Upper lobe of left lung (tissue), 6 donors: ENCODE measurements at regions not wholly inside any gene's neighbourhood (a gene's known extent, or its start where the extent isn't known, plus 50 kb on each side); places are given as distances from the start of the nearest gene placed in this dataset.

ENCODE experiments used
- ATAC-seq, 2 donors: fragments of 200-7000 bp; cut with Tn5 transposase; one replicate each; pipeline ENCODE4 v1.9.1; 2022; ENCODE audit warnings: mild to moderate bottlenecking in 2 of 2, moderate library complexity in 2 of 2; ENCODE audit not compliant: low FRiP score in 2 of 2
- DNase-seq, 2 donors: peaks; one replicate each; pipeline ENCODE4 v3.0.0-alpha.2; 2019 to 2020
- H3K27ac ChIP-seq, 4 donors: fragments of 200-600 bp; sonication (generic); one replicate each; pipeline ENCODE4 v1.5.1; 2016 to 2019
- H3K27me3 ChIP-seq, 4 donors: fragments of 200-600 bp; sonication (generic); one replicate each; pipeline ENCODE4 v1.5.1; 2017 to 2019
- H3K36me3 ChIP-seq, 4 donors: fragments of 200-600 bp; sonication (generic); one replicate each; pipeline ENCODE4 v1.5.1; 2016 to 2019
- H3K4me1 ChIP-seq, 4 donors: fragments of 200-600 bp; sonication (generic); one replicate each; pipeline ENCODE4 v1.5.1; 2018 to 2019
- H3K4me3 ChIP-seq, 4 donors: fragments of 200-600 bp; sonication (generic); one replicate each; pipeline ENCODE4 v1.5.1; 2017 to 2019; ENCODE audit warnings: mild to moderate bottlenecking in 2 of 4, moderate library complexity in 1 of 4
- H3K9me3 ChIP-seq, 4 donors: fragments of 200-600 bp; sonication (generic); one replicate each; pipeline ENCODE4 v1.5.1; 2018 to 2019
- CTCF ChIP-seq, 6 experiments: fragments of 450-650 bp in 4 of 6; fragments of 200-600 bp in 2 of 6; sonication (generic) in 2 of 6; IDR thresholded peaks; one replicate each; pipeline ENCODE4 v1.5.1; 2016 to 2019; ENCODE audit warnings: antibody characterized with exemption in 6 of 6
- EP300 ChIP-seq, 4 donors: sonication (generic); formaldehyde crosslinking; IDR thresholded peaks; one replicate each; pipeline ENCODE4 v1.5.1; 2017; ENCODE audit warnings: antibody characterized with exemption in 4 of 4, control low read depth in 2 of 4
- POLR2A ChIP-seq, 4 donors: fragments of 450-650 bp; IDR thresholded peaks; one replicate each; pipeline ENCODE4 v1.5.1; 2016 to 2017; ENCODE audit warnings: antibody characterized with exemption in 4 of 4, mild to moderate bottlenecking in 2 of 4
- POLR2AphosphoS5 ChIP-seq, 2 donors: sonication (generic); formaldehyde crosslinking; IDR thresholded peaks; one replicate each; pipeline ENCODE4 v1.5.1; 2017; ENCODE audit warnings: antibody characterized with exemption in 2 of 2
- whole genome bisulfite sequencing, 2 donors: methylation state at CpG; one replicate each; pipeline ENCODE4 v1.1.5; 2017 to 2018; 5-methylcytosine and 5-hydroxymethylcytosine counted together
- donor health status: DM: no; HTN: no; CAD: no; lungs with moderate emphysema.
- donor health status: DM: no; HTN: yes; CAD: no; lungs with severe emphysema.

DNA sequence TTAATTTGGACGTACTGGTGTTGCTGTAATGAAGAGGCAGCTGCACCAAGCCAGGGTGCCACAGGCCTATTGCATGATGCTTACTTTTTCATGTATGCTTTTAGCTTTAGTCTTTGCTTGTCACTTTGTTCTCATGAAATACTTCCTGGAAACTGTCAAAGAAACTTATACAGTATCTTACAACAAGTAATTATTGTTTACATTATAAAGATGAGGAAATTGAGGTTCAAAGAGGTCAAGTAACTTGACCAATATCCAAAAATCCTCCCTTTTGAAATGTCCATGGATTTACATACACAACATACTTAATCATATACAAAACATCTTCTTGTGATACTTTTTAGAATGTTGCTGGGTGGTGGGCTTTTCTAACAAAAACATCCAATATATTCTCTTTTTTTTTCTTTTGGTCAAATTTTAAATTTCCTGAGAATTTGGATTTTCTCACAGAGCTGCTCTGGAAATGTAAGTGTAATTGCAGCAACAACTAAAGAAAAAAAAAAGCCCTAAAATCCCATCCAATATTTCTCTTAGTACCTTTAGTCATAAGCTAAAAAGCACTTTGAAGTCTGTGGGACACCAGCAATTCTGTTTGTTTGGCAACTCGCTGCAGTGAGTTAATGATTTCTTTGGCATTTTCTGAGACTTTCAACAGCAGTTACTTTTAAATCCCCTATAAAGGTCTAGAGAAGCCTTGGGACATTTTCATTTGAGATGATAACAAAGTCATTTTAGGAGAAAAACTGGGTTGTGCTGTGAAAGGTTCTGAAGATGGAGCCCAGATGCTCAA is 500.6 kb upstream of the IGFBP3 start:
- whole genome bisulfite sequencing, 2 donors: 51 to 58% methylated on average over 2 of the region's 2 CpGs
- DNase-seq: no peak
- TF ChIP-seq CTCF (IDR thresholded peaks at IDR 0.05) (no peak), EP300 (IDR thresholded peaks at IDR 0.05) (no peak), POLR2AphosphoS5 (IDR thresholded peaks at IDR 0.05) (no peak), POLR2A (IDR thresholded peaks at IDR 0.05) (no peak)

DNA sequence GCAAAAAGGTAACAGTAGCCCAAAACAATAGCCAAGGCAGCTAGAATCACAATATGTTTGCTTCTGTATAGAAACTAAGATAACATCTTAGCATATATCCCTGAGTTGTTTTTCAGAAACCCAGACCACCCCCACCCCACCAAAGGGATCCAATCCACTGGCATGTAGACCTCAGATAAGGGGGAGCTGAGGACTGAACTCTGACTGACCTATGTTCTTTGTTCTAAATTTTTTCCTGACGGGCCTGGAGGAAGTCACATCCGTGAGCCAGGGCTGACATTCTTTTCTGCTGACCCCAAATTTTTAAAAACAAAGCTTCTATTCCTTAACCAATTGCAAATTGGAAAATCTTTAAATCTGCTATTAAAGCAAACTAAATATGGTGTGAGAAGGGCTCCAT is 493.9 kb upstream of the IGFBP3 start:
- H3K27me3 ChIP-seq: no peaks in the 10 kb centered on the region
- H3K9me3 ChIP-seq: no peaks in the 10 kb centered on the region
- H3K4me1 ChIP-seq: no peaks in the 10 kb centered on the region
- DNase-seq: no peak
- ATAC-seq: no peak
- 20 to 33% methylated on average over 2 of the region's 2 CpGs for WGBS, 2 donors
- TF ChIP-seq POLR2AphosphoS5 (IDR thresholded peaks at IDR 0.05) (no peak), CTCF (IDR thresholded peaks at IDR 0.05) (no peak), POLR2A (IDR thresholded peaks at IDR 0.05) (no peak), EP300 (IDR thresholded peaks at IDR 0.05) (no peak)
- H3K36me3 ChIP-seq: no peaks in the 10 kb centered on the region
- no peak overlapping the region for H3K27ac ChIP-seq
- no peak overlapping the region for H3K4me3 ChIP-seq

More for the DNA sequence above, 500.6 kb upstream of the IGFBP3 start:
- no peaks in the 10 kb centered on the region for H3K27me3 ChIP-seq
- ATAC-seq: no peak
- no peaks in the 10 kb centered on the region for H3K4me1 ChIP-seq
- no peak overlapping the region for H3K27ac ChIP-seq
- no peak overlapping the region for H3K4me3 ChIP-seq
- H3K9me3 ChIP-seq: no peaks in the 10 kb centered on the region
- H3K36me3 ChIP-seq: no peaks in the 10 kb centered on the region

DNA sequence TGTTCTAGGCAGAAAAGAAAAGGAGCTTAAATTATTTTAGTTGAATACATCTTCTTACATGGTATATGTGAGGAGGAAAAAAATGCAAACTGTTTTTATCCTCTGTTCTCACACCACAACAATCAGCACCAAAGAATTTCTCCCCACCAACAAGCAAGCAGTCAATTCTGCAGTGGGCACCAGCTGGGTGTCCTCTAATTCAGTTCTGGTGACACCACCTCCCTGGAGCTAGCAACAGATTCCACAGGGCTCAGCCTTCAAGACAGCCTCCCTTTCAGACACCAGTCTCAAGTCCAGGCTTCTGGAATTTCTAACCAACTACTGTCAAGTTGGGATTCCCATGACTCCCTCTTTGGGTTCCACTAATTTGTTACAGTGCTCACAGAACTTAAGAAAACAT is 490.2 kb upstream of the IGFBP3 start:
- no peak for ATAC-seq
- H3K36me3 ChIP-seq: no peaks in the 10 kb centered on the region

GRCh38 chr7:46407125-46407524 is 486.1 kb upstream of the IGFBP3 start:
- Histone ChIP-seq H3K4me3 (no peak overlapping the region), H3K9me3 (no peaks in the 10 kb centered on the region), H3K4me1 (no peaks in the 10 kb centered on the region), H3K36me3 (no peaks in the 10 kb centered on the region), H3K27ac (no peak overlapping the region), H3K27me3 (no peaks in the 10 kb centered on the region)
- WGBS, 2 donors: 42 to 60% methylated on average over 1 of the region's 1 CpG
- ATAC-seq (no peak), DNase-seq (no peak)
- TF ChIP-seq CTCF (IDR thresholded peaks at IDR 0.05) (no peak), POLR2AphosphoS5 (IDR thresholded peaks at IDR 0.05) (no peak), POLR2A (IDR thresholded peaks at IDR 0.05) (no peak), EP300 (IDR thresholded peaks at IDR 0.05) (no peak)

More for the DNA sequence above, 490.2 kb upstream of the IGFBP3 start:
- Histone ChIP-seq H3K9me3 (no peaks in the 10 kb centered on the region), H3K4me1 (no peaks in the 10 kb centered on the region), H3K27me3 (no peaks in the 10 kb centered on the region), H3K27ac (no peak overlapping the region), H3K4me3 (no peak overlapping the region)
- no peak for TF ChIP-seq EP300 (IDR thresholded peaks at IDR 0.05)
- TF ChIP-seq POLR2A (IDR thresholded peaks at IDR 0.05): no peak
- TF ChIP-seq POLR2AphosphoS5 (IDR thresholded peaks at IDR 0.05): no peak
- no peak for TF ChIP-seq CTCF (IDR thresholded peaks at IDR 0.05)
- DNase-seq: no peak

- H3K4me1 ChIP-seq: no peaks in the 10 kb centered on the region
- no peak overlapping the region for H3K27ac ChIP-seq
- no peak overlapping the region for H3K4me3 ChIP-seq
- WGBS, 2 donors: 60 to 87% methylated on average over 3 of the region's 3 CpGs
- H3K9me3 ChIP-seq: no peaks in the 10 kb centered on the region
- H3K36me3 ChIP-seq: no peaks in the 10 kb centered on the region
- no peak for TF ChIP-seq EP300 (IDR thresholded peaks at IDR 0.05)
- ATAC-seq (no peak), DNase-seq (no peak)
- H3K27me3 ChIP-seq: no peaks in the 10 kb centered on the region
Measured at GRCh38 chr7:46397591-46397990, 476.5 kb upstream of the IGFBP3 start.
